ENCODE measurements at regions not wholly inside any gene's neighbourhood (a gene's known extent, or its start where the extent isn't known, plus 50 kb on each side); places are given as distances from the start of the nearest gene placed in this dataset.

DNA sequence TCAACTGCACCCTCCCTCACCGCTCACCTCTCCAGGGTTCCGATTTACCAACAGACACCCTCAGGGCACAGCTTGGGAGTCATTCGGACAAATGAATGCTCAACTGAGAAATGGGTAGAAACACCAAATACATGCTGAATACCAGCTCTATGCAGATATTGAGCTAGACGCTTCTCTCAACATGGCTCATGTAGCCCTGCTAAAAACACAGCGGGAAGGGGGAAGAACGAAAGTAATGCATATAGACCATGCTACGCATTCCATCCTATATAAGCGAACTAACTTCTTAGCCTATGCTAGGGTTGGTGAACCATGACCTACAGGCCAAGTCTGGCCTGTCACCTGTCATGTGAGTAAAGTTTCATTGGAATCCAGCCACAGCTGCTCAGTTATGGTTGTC, 304.0 kb downstream of the UQCRFS1 start:
- no peak for TF ChIP-seq JUN (CRISPR knock-in tag; IDR thresholded peaks at IDR 0.05)
- TF ChIP-seq, protein P1, sequence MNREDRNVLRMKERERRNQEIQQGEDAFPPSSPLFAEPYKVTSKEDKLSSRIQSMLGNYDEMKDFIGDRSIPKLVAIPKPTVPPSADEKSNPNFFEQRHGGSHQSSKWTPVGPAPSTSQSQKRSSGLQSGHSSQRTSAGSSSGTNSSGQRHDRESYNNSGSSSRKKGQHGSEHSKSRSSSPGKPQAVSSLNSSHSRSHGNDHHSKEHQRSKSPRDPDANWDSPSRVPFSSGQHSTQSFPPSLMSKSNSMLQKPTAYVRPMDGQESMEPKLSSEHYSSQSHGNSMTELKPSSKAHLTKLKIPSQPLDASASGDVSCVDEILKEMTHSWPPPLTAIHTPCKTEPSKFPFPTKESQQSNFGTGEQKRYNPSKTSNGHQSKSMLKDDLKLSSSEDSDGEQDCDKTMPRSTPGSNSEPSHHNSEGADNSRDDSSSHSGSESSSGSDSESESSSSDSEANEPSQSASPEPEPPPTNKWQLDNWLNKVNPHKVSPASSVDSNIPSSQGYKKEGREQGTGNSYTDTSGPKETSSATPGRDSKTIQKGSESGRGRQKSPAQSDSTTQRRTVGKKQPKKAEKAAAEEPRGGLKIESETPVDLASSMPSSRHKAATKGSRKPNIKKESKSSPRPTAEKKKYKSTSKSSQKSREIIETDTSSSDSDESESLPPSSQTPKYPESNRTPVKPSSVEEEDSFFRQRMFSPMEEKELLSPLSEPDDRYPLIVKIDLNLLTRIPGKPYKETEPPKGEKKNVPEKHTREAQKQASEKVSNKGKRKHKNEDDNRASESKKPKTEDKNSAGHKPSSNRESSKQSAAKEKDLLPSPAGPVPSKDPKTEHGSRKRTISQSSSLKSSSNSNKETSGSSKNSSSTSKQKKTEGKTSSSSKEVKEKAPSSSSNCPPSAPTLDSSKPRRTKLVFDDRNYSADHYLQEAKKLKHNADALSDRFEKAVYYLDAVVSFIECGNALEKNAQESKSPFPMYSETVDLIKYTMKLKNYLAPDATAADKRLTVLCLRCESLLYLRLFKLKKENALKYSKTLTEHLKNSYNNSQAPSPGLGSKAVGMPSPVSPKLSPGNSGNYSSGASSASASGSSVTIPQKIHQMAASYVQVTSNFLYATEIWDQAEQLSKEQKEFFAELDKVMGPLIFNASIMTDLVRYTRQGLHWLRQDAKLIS (CRISPR knock-in tag; IDR thresholded peaks at IDR 0.05; ENCODE audit: borderline replicate concordance) = no peak
- TF ChIP-seq NFATC4 (CRISPR knock-in tag; IDR thresholded peaks at IDR 0.05) = no peak
- TF ChIP-seq GRHL2 (CRISPR knock-in tag; IDR thresholded peaks at IDR 0.05; ENCODE audit: insufficient replicate concordance, severe bottlenecking) = no peak
- TF ChIP-seq IRF2 (CRISPR knock-in tag; IDR thresholded peaks at IDR 0.05; ENCODE audit: borderline replicate concordance, low read depth) = no peak
- no peak for TF ChIP-seq MXD4 (CRISPR knock-in tag; IDR thresholded peaks at IDR 0.05; ENCODE audit: borderline replicate concordance)
- no peak for TF ChIP-seq ZNF317 (CRISPR knock-in tag; IDR thresholded peaks at IDR 0.05; ENCODE audit: borderline replicate concordance, low read depth)
- no peak for TF ChIP-seq ZNF396 (CRISPR knock-in tag; IDR thresholded peaks at IDR 0.05; ENCODE audit: borderline replicate concordance)
- TF ChIP-seq NFE2L1 (CRISPR knock-in tag; IDR thresholded peaks at IDR 0.05) = no peak
- TF ChIP-seq SMAD3 (CRISPR knock-in tag; IDR thresholded peaks at IDR 0.05; ENCODE audit: borderline replicate concordance) = no peak
- no peak for TF ChIP-seq ZNF671 (CRISPR knock-in tag; IDR thresholded peaks at IDR 0.05)
- TF ChIP-seq FOXJ3 (CRISPR knock-in tag; IDR thresholded peaks at IDR 0.05; ENCODE audit: borderline replicate concordance) = no peak
- TF ChIP-seq RELA (CRISPR knock-in tag; IDR thresholded peaks at IDR 0.05; ENCODE audit: borderline replicate concordance) = no peak
- TF ChIP-seq ZNF423 (CRISPR knock-in tag; IDR thresholded peaks at IDR 0.05) = no peak
- no peak for TF ChIP-seq ZNF416 (CRISPR knock-in tag; IDR thresholded peaks at IDR 0.05)
- no peak for TF ChIP-seq ZNF263 (CRISPR knock-in tag; IDR thresholded peaks at IDR 0.05; ENCODE audit: low read depth)
- TF ChIP-seq, protein P2, sequence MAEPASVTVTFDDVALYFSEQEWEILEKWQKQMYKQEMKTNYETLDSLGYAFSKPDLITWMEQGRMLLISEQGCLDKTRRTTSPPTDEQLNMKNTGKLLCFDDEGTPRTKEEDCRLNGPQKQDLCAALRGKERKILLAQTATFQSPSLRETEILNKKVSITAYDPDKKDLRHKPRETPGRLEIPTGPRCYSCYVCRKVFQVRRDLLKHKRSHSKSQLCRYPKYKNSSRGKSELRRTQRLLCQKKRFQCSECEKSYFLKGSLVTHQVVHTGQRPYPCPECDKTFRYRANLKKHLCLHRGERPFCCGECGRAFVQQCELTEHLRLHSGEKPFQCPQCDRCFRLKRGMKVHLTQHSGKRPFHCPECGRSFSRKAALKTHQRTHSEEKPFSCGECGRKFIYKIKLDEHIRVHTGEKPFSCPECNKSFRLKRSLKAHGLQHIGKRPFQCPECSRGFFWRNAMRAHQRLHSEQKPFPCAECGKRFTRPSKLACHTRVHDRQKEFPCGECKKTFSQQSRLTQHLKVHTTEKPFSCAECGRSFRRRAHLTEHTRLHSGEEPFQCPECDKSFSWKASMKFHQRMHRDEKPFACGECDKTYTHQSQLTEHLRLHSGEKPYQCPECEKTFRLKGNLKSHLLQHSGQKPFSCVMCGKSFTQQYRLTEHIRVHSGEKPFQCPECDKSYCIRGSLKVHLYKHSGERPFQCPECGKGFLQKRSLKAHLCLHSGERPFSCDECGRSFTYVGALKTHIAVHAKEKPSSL (CRISPR knock-in tag; conservative IDR thresholded peaks at IDR 0.05) = no peak
- no peak for TF ChIP-seq NR2C2 (CRISPR knock-in tag; IDR thresholded peaks at IDR 0.05)
- no peak for TF ChIP-seq ESRRA (CRISPR knock-in tag; IDR thresholded peaks at IDR 0.05; ENCODE audit: borderline replicate concordance)
- no peak overlapping the region for H3K27ac Mint-ChIP-seq
- POLR2A ChIA-PET = no interaction called here
- DNase-seq (ENCODE audit: low spot score) = no peak
- CTCF ChIA-PET = no interaction called here
- H3K36me3 Mint-ChIP-seq = no peaks in the 10 kb centered on the region
- H3K4me3 Mint-ChIP-seq = no peak overlapping the region
- H3K27me3 Mint-ChIP-seq (ENCODE audit: low read depth) = no peaks in the 10 kb centered on the region
- H3K9me3 Mint-ChIP-seq = no peaks in the 10 kb centered on the region
- H3K4me1 Mint-ChIP-seq = no peaks in the 10 kb centered on the region
- ATAC-seq = no peak

DNA sequence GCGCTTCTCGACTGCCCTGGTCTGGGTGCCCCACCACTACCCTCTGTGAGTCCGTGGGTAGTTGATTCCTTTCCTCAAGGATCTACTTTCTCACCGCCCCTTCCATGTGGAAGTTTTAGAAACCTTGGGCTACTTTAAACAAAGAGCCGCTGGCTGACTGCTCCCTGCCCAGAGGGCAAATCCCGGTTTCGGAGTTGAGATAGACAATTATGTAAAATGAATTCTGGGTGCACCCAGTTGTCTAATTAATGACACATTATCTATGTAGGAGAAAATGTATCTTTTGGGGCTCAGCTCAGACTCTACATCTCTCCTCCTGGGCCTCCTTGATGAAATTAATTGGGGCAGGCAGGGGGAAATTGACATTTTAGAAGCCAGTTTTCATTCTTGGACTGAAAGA, 305.4 kb downstream of the UQCRFS1 start:
- H3K27me3 Mint-ChIP-seq (ENCODE audit: low read depth) = no peaks in the 10 kb centered on the region
- CTCF ChIA-PET = no interaction called here
- no peaks in the 10 kb centered on the region for H3K36me3 Mint-ChIP-seq
- H3K4me1 Mint-ChIP-seq = no peaks in the 10 kb centered on the region
- POLR2A ChIA-PET = no interaction called here
- no peaks in the 10 kb centered on the region for H3K9me3 Mint-ChIP-seq
- DNase-seq (ENCODE audit: low spot score) = no peak
- no peak for ATAC-seq
- no peak overlapping the region for H3K4me3 Mint-ChIP-seq
- no peak overlapping the region for H3K27ac Mint-ChIP-seq
- TF ChIP-seq ATF1 (CRISPR knock-in tag; IDR thresholded peaks at IDR 0.05) (no peak), JUN (CRISPR knock-in tag; IDR thresholded peaks at IDR 0.05) (no peak), IRF2 (CRISPR knock-in tag; IDR thresholded peaks at IDR 0.05; ENCODE audit: borderline replicate concordance, low read depth) (no peak), TP53 (CRISPR knock-in tag; IDR thresholded peaks at IDR 0.05) (no peak), CREB1 (CRISPR knock-in tag; IDR thresholded peaks at IDR 0.05) (no peak), ZNF416 (CRISPR knock-in tag; IDR thresholded peaks at IDR 0.05) (no peak)
- TF ChIP-seq, protein P3, sequence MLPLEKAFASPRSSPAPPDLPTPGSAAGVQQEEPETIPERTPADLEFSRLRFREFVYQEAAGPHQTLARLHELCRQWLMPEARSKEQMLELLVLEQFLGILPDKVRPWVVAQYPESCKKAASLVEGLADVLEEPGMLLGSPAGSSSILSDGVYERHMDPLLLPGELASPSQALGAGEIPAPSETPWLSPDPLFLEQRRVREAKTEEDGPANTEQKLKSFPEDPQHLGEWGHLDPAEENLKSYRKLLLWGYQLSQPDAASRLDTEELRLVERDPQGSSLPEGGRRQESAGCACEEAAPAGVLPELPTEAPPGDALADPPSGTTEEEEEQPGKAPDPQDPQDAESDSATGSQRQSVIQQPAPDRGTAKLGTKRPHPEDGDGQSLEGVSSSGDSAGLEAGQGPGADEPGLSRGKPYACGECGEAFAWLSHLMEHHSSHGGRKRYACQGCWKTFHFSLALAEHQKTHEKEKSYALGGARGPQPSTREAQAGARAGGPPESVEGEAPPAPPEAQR (CRISPR knock-in tag; IDR thresholded peaks at IDR 0.05) = no peak
- TF ChIP-seq, protein P4, sequence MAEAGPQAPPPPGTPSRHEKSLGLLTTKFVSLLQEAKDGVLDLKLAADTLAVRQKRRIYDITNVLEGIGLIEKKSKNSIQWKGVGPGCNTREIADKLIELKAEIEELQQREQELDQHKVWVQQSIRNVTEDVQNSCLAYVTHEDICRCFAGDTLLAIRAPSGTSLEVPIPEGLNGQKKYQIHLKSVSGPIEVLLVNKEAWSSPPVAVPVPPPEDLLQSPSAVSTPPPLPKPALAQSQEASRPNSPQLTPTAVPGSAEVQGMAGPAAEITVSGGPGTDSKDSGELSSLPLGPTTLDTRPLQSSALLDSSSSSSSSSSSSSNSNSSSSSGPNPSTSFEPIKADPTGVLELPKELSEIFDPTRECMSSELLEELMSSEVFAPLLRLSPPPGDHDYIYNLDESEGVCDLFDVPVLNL (CRISPR knock-in tag; IDR thresholded peaks at IDR 0.05; ENCODE audit: borderline replicate concordance, low read depth) = no peak
- TF ChIP-seq, protein P5, sequence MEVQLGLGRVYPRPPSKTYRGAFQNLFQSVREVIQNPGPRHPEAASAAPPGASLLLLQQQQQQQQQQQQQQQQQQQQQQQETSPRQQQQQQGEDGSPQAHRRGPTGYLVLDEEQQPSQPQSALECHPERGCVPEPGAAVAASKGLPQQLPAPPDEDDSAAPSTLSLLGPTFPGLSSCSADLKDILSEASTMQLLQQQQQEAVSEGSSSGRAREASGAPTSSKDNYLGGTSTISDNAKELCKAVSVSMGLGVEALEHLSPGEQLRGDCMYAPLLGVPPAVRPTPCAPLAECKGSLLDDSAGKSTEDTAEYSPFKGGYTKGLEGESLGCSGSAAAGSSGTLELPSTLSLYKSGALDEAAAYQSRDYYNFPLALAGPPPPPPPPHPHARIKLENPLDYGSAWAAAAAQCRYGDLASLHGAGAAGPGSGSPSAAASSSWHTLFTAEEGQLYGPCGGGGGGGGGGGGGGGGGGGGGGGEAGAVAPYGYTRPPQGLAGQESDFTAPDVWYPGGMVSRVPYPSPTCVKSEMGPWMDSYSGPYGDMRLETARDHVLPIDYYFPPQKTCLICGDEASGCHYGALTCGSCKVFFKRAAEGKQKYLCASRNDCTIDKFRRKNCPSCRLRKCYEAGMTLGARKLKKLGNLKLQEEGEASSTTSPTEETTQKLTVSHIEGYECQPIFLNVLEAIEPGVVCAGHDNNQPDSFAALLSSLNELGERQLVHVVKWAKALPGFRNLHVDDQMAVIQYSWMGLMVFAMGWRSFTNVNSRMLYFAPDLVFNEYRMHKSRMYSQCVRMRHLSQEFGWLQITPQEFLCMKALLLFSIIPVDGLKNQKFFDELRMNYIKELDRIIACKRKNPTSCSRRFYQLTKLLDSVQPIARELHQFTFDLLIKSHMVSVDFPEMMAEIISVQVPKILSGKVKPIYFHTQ (CRISPR knock-in tag; IDR thresholded peaks at IDR 0.05) = no peak

Measured in WTC11 (cell line).